SK-N-MC (cell line): ENCODE measurements at regions not wholly inside any gene's neighbourhood (a gene's known extent, or its start where the extent isn't known, plus 50 kb on each side); places are given as distances from the start of the nearest gene placed in this dataset.

Experiments
- EZH2 ChIP-seq: fragments of 200-600 bp; sonication (generic); IDR thresholded peaks from one replicate; pipeline ENCODE4 v1.6.1; 2017; ENCODE audit warnings: antibody characterized with exemption
- FOXP2 ChIP-seq: optimal IDR thresholded peaks from 2 replicates; pipeline ENCODE3; 2011; ENCODE audit warnings: mild to moderate bottlenecking, moderate library complexity; ENCODE audit not compliant: insufficient read depth; ENCODE audit errors: extremely low read length, control extremely low read depth
- POLR2AphosphoS5 ChIP-seq: IDR thresholded peaks from 2 replicates; pipeline ENCODE4 v1.6.1; 2012; ENCODE audit warnings: mild to moderate bottlenecking, low read depth, low read length, borderline replicate concordance

DNA sequence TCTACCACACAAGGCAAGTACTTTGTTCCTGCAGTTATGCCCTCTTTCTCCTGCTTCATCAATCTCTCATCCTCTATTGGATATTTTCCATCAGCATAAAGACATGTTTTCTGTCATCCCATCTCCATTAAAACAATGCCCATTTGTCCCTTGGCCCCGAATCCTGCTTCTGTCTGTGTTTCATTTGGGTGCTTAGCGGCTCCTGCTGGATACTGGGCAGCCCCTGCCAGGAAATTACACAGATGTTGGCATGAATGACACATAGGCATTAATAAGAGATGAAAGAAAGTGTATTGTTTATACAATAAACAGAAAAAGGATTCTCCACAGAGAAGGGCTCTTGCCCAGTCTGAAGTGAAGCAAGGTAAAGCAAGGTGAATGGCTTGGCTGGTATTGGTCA lies 765.3 kb downstream of the REEP3 start:
- TF ChIP-seq POLR2AphosphoS5: no peak
- no peak for TF ChIP-seq EZH2
- no peak for TF ChIP-seq FOXP2
